Colonic mucosa (tissue), 4 donors: ENCODE measurements at regions not wholly inside any gene's neighbourhood (a gene's known extent, or its start where the extent isn't known, plus 50 kb on each side); places are given as distances from the start of the nearest gene placed in this dataset.

Experiments
- DNase-seq: peaks from one replicate; pipeline ENCODE4 v3.0.0-alpha.2; 2020
- H3K27ac ChIP-seq: fragments of 200-600 bp; one replicate; pipeline ENCODE4 v1.8.0; 2021
- H3K27me3 ChIP-seq: fragments of 200-600 bp; one replicate; pipeline ENCODE4 v1.8.0; 2021
- H3K36me3 ChIP-seq: fragments of 200-600 bp; one replicate; pipeline ENCODE4 v1.8.0; 2021
- H3K4me1 ChIP-seq: fragments of 200-600 bp; one replicate; pipeline ENCODE4 v1.8.0; 2021; ENCODE audit warnings: mild to moderate bottlenecking
- H3K4me3 ChIP-seq: fragments of 200-600 bp; one replicate; pipeline ENCODE4 v1.8.0; 2021
- H3K9ac ChIP-seq, 2 donors: one replicate each; pipeline ENCODE4 v1.7.0; 2013; ENCODE audit warnings: control low read depth in 2 of 2, low read depth in 2 of 2, low read length in 2 of 2
- H3K9me3 ChIP-seq: fragments of 200-600 bp; one replicate; pipeline ENCODE4 v1.8.0; 2021
- CTCF ChIP-seq: fragments of 200-600 bp; IDR thresholded peaks from one replicate; pipeline ENCODE4 v1.8.0; 2022; ENCODE audit warnings: antibody characterized with exemption, mild to moderate bottlenecking
- intact Hi-C: fragments of 100-400 bp; cut with DNase I; formaldehyde crosslinking; loops from one replicate; pipeline ENCODE4 v1.14.1; 2022
- donor health status: healthy.
- donor health status: DM: no; HTN: no; CAD: no.
- donor health status: DM: no; HTN: no; CAD: no.

- no peaks in the 10 kb centered on the region for H3K27me3 ChIP-seq
- H3K36me3 ChIP-seq, result no peaks in the 10 kb centered on the region
- no peak for TF ChIP-seq CTCF
- intact Hi-C loops, result no loop called here
- no peaks in the 10 kb centered on the region for H3K9me3 ChIP-seq
- no peaks in the 10 kb centered on the region for H3K4me1 ChIP-seq
- no peak overlapping the region for H3K4me3 ChIP-seq
- H3K27ac ChIP-seq, result no peak overlapping the region
- H3K9ac ChIP-seq, result no peak overlapping the region
- no peak for DNase-seq
These were observed 331.8 kb upstream of the CDH11 start for GRCh38 chr16:65453646-65454045.

- Histone ChIP-seq H3K9ac (no peak overlapping the region), H3K27me3 (no peaks in the 10 kb centered on the region)
- intact Hi-C loops, result no loop called here
These were observed 327.7 kb upstream of the CDH11 start for GRCh38 chr16:65449526-65449925.

GRCh38 chr16:65446427-65446826 lies 324.6 kb upstream of the CDH11 start:
- Histone ChIP-seq H3K27ac (no peak overlapping the region), H3K4me1 (no peaks in the 10 kb centered on the region)

More at GRCh38 chr16:65449526-65449925, 327.7 kb upstream of the CDH11 start:
- Histone ChIP-seq H3K9me3 (no peaks in the 10 kb centered on the region), H3K27ac (no peak overlapping the region), H3K36me3 (no peaks in the 10 kb centered on the region), H3K4me1 (no peaks in the 10 kb centered on the region), H3K4me3 (no peak overlapping the region)
- TF ChIP-seq CTCF, result no peak
- no peak for DNase-seq

GRCh38 chr16:65445313-65446260 lies 323.7 kb upstream of the CDH11 start:
- H3K27ac ChIP-seq, result no peak overlapping the region
- no peak for DNase-seq
- intact Hi-C loops, result no loop called here
- no peaks in the 10 kb centered on the region for H3K36me3 ChIP-seq
- no peaks in the 10 kb centered on the region for H3K9me3 ChIP-seq
- no peak overlapping the region for H3K9ac ChIP-seq
- TF ChIP-seq CTCF, result no peak
- no peaks in the 10 kb centered on the region for H3K4me1 ChIP-seq
- no peak overlapping the region for H3K4me3 ChIP-seq
- H3K27me3 ChIP-seq, result no peaks in the 10 kb centered on the region

More at GRCh38 chr16:65446427-65446826, 324.6 kb upstream of the CDH11 start:
- TF ChIP-seq CTCF, result no peak
- Histone ChIP-seq H3K36me3 (no peaks in the 10 kb centered on the region), H3K4me3 (no peak overlapping the region), H3K9ac (no peak overlapping the region), H3K9me3 (no peaks in the 10 kb centered on the region), H3K27me3 (no peaks in the 10 kb centered on the region)
- DNase-seq, result no peak
- intact Hi-C loops, result no loop called here

- no peak overlapping the region for H3K4me3 ChIP-seq
- no peak for DNase-seq
- TF ChIP-seq CTCF, result no peak
- H3K9me3 ChIP-seq, result no peaks in the 10 kb centered on the region
- H3K27me3 ChIP-seq, result no peaks in the 10 kb centered on the region
- no peak overlapping the region for H3K27ac ChIP-seq
- H3K4me1 ChIP-seq, result no peaks in the 10 kb centered on the region
- no peaks in the 10 kb centered on the region for H3K36me3 ChIP-seq
- intact Hi-C loops, result no loop called here
- no peak overlapping the region for H3K9ac ChIP-seq
These were observed 319.6 kb upstream of the CDH11 start for GRCh38 chr16:65441501-65441900.
